GM23338 (cell line): ENCODE measurements at regions not wholly inside any gene's neighbourhood (a gene's known extent, or its start where the extent isn't known, plus 50 kb on each side); places are given as distances from the start of the nearest gene placed in this dataset.

Experiments
- ATAC-seq: fragments of 200-7000 bp; cut with Tn5 transposase; 3 replicates; pipeline ENCODE4 v1.9.1; 2020
- DNase-seq: peaks from one replicate; pipeline ENCODE4 v3.0.0-alpha.2; 2015; ENCODE audit warnings: low spot score
- H2AFZ ChIP-seq: fragments of 200-600 bp; sonication (generic); 2 replicates; pipeline ENCODE4 v1.8.0; 2016; ENCODE audit warnings: antibody characterized with exemption, mild to moderate bottlenecking, moderate library complexity
- H3F3A ChIP-seq: fragments of 200-600 bp; sonication (generic); replicated peaks from 2 replicates; pipeline ENCODE4 v1.8.0; 2017; ENCODE audit warnings: antibody characterized with exemption, mixed run types, low read depth
- H3K27ac ChIP-seq: fragments of 200-600 bp; sonication (generic); 2 replicates; pipeline ENCODE4 v1.6.1; 2016; ENCODE audit warnings: low read depth
- H3K27me3 ChIP-seq: fragments of 200-600 bp; sonication (generic); 2 replicates; pipeline ENCODE4 v1.8.0; 2016; ENCODE audit warnings: mild to moderate bottlenecking, mixed run types, moderate library complexity; ENCODE audit not compliant: insufficient read depth
- H3K36me3 ChIP-seq: fragments of 200-600 bp; sonication (generic); 2 replicates; pipeline ENCODE4 v1.8.0; 2016; ENCODE audit warnings: mild to moderate bottlenecking; ENCODE audit not compliant: insufficient read depth
- H3K4me1 ChIP-seq: fragments of 200-600 bp; sonication (generic); 2 replicates; pipeline ENCODE4 v1.8.0; 2016; ENCODE audit warnings: mild to moderate bottlenecking, moderate library complexity; ENCODE audit not compliant: insufficient read depth
- H3K4me2 ChIP-seq: fragments of 200-600 bp; sonication (generic); 2 replicates; pipeline ENCODE4 v1.7.1; 2017; ENCODE audit warnings: mixed run types
- H3K4me3 ChIP-seq: fragments of 200-600 bp; sonication (generic); 2 replicates; pipeline ENCODE4 v1.6.1; 2016; ENCODE audit warnings: mixed run types
- H3K79me2 ChIP-seq: fragments of 200-600 bp; sonication (generic); replicated peaks from 2 replicates; pipeline ENCODE4 v1.8.0; 2017; ENCODE audit warnings: mild to moderate bottlenecking; ENCODE audit not compliant: insufficient read depth
- H3K9me2 ChIP-seq: fragments of 200-600 bp; sonication (generic); 2 replicates; pipeline ENCODE4 v1.8.0; 2017; ENCODE audit not compliant: insufficient read depth
- H4K20me1 ChIP-seq: fragments of 200-600 bp; sonication (generic); replicated peaks from 2 replicates; pipeline ENCODE4 v1.8.0; 2017; ENCODE audit warnings: mild to moderate bottlenecking; ENCODE audit not compliant: insufficient read depth
- H3K27ac Mint-ChIP-seq: 2 replicates; pipeline ENCODE4 v1.8.0; 2020; ENCODE audit warnings: inconsistent platforms, mild to moderate bottlenecking, moderate library complexity, mixed read lengths
- H3K27me3 Mint-ChIP-seq: 3 replicates; pipeline ENCODE4 v1.8.0; 2022; ENCODE audit warnings: low read depth, mild to moderate bottlenecking, moderate library complexity, mixed read lengths, inconsistent platforms; ENCODE audit not compliant: insufficient read depth, poor library complexity
- H3K36me3 Mint-ChIP-seq: 3 replicates; pipeline ENCODE4 v1.8.0; 2021; ENCODE audit warnings: low read depth, mild to moderate bottlenecking, inconsistent platforms, moderate library complexity, mixed read lengths
- H3K4me1 Mint-ChIP-seq: 3 replicates; pipeline ENCODE4 v1.8.0; 2020; ENCODE audit warnings: mild to moderate bottlenecking, inconsistent platforms, mixed read lengths
- H3K4me3 Mint-ChIP-seq: 3 replicates; pipeline ENCODE4 v1.8.0; 2021; ENCODE audit warnings: moderate library complexity, mild to moderate bottlenecking, inconsistent platforms, mixed read lengths
- H3K9me3 Mint-ChIP-seq: 3 replicates; pipeline ENCODE4 v1.8.0; 2020; ENCODE audit warnings: moderate library complexity, mild to moderate bottlenecking, inconsistent platforms, mixed read lengths
- CREB1 ChIP-seq: fragments of 250-450 bp; sonication (Bioruptor Pico); IDR thresholded peaks from 2 replicates; pipeline ENCODE4 v1.5.0; 2020; ENCODE audit warnings: low read depth, mild to moderate bottlenecking, moderate library complexity
- CTCF ChIP-seq, 2 experiments: fragments of 200-600 bp in 1 of 2; sonication (generic) in 1 of 2; conservative IDR thresholded peaks; 2 replicates each; pipeline versions ENCODE4 v1.5.1 to v1.6.1; 2016 to 2017; ENCODE audit warnings: antibody characterized with exemption in 2 of 2, low read depth in 2 of 2, mild to moderate bottlenecking in 2 of 2, moderate library complexity in 1 of 2
- EZH2 ChIP-seq: fragments of 200-600 bp; sonication (generic); IDR thresholded peaks from one replicate; pipeline ENCODE4 v1.8.0; 2017; ENCODE audit warnings: antibody characterized with exemption, mild to moderate bottlenecking, low read depth; ENCODE audit not compliant: unreplicated experiment
- EZH2phosphoT487 ChIP-seq: fragments of 200-600 bp; sonication (generic); IDR thresholded peaks from one replicate; pipeline ENCODE4 v1.8.1; 2018; ENCODE audit warnings: antibody characterized with exemption; ENCODE audit not compliant: unreplicated experiment
- JUNB ChIP-seq: IDR thresholded peaks from one replicate; pipeline ENCODE4 v1.6.1; 2016; ENCODE audit warnings: antibody characterized with exemption; ENCODE audit not compliant: unreplicated experiment
- POLR2AphosphoS5 ChIP-seq: IDR thresholded peaks from 2 replicates; pipeline ENCODE4 v1.6.1; 2016; ENCODE audit warnings: antibody characterized with exemption, low read depth
- REST ChIP-seq: IDR thresholded peaks from one replicate; pipeline ENCODE4 v1.6.1; 2018; ENCODE audit warnings: antibody characterized with exemption; ENCODE audit not compliant: unreplicated experiment
- STAT1 ChIP-seq: IDR thresholded peaks from one replicate; pipeline ENCODE4 v1.6.1; 2016; ENCODE audit warnings: antibody characterized with exemption; ENCODE audit not compliant: unreplicated experiment
- ZNF114 ChIP-seq: fragments of 250-450 bp; sonication (Bioruptor Pico); IDR thresholded peaks from 2 replicates; pipeline ENCODE4 v1.5.0; 2020; ENCODE audit warnings: mild to moderate bottlenecking, moderate library complexity
- ZNF331 ChIP-seq: fragments of 250-450 bp; sonication (Bioruptor Pico); IDR thresholded peaks from 2 replicates; pipeline ENCODE4 v1.5.0; 2020; ENCODE audit warnings: low read depth, mild to moderate bottlenecking, moderate library complexity
- ZNF462 ChIP-seq: fragments of 250-450 bp; sonication (Bioruptor Pico); IDR thresholded peaks from 2 replicates; pipeline ENCODE4 v1.5.0; 2020; ENCODE audit warnings: mild to moderate bottlenecking, moderate library complexity

GRCh38 chr2:59044736-59045135 lies 803.6 kb upstream of the FANCL start (continued):
- TF ChIP-seq EZH2 (no peak), ZNF331 (CRISPR knock-in tag) (no peak), ZNF114 (CRISPR knock-in tag) (no peak), CREB1 (CRISPR knock-in tag) (no peak), CTCF (conservative IDR thresholded peaks at IDR 0.05; ENCODE audit: low read depth in 2 of 2) (no peak), STAT1 (no peak), POLR2AphosphoS5 (no peak), JUNB (no peak)

GRCh38 chr2:59041139-59041538 lies 800.0 kb upstream of the FANCL start:
- TF ChIP-seq STAT1, result no peak
- no peak for TF ChIP-seq REST
- no peak for TF ChIP-seq ZNF462 (CRISPR knock-in tag)
- TF ChIP-seq EZH2phosphoT487, result no peak
- no peak for TF ChIP-seq ZNF331 (CRISPR knock-in tag)
- no peak for TF ChIP-seq EZH2
- no peak for TF ChIP-seq POLR2AphosphoS5
- Mint-ChIP-seq H3K4me1 (no peaks in the 10 kb centered on the region), H3K4me3 (no peak overlapping the region), H3K27ac (no peak overlapping the region), H3K9me3 (no peaks in the 10 kb centered on the region), H3K36me3 (no peaks in the 10 kb centered on the region), H3K27me3 (no peaks in the 10 kb centered on the region)
- no peak overlapping the region for H3K4me3 ChIP-seq
- no peaks in the 10 kb centered on the region for H3K36me3 ChIP-seq
- H3K27ac ChIP-seq, result no peak overlapping the region
- no peak overlapping the region for H3K4me2 ChIP-seq
- DNase-seq, result no peak
- no peak overlapping the region for H2AFZ ChIP-seq
- no peaks in the 10 kb centered on the region for H3K79me2 ChIP-seq
- no peaks in the 10 kb centered on the region; the same call in 1 of the 2 replicates for H3K9me2 ChIP-seq
- H3F3A ChIP-seq, result no peaks in the 10 kb centered on the region
- no peak for ATAC-seq
- no peaks in the 10 kb centered on the region for H3K4me1 ChIP-seq
- H4K20me1 ChIP-seq, result no peaks in the 10 kb centered on the region
- H3K27me3 ChIP-seq, result no peaks in the 10 kb centered on the region
